HG03354 (cell line): ENCODE measurements at regions not wholly inside any gene's neighbourhood (a gene's known extent, or its start where the extent isn't known, plus 50 kb on each side); places are given as distances from the start of the nearest gene placed in this dataset.

Source experiments
- ATAC-seq: cut with Tn5 transposase; IDR thresholded peaks from one replicate; pipeline ENCODE4 v1.9.1; 2021; ENCODE audit warnings: mild to moderate bottlenecking; ENCODE audit not compliant: unreplicated experiment, poor library complexity, severe bottlenecking

GRCh38 chr5:88425124-88425523 lies 156.5 kb upstream of the TMEM161B start:
- no peak for ATAC-seq

DNA sequence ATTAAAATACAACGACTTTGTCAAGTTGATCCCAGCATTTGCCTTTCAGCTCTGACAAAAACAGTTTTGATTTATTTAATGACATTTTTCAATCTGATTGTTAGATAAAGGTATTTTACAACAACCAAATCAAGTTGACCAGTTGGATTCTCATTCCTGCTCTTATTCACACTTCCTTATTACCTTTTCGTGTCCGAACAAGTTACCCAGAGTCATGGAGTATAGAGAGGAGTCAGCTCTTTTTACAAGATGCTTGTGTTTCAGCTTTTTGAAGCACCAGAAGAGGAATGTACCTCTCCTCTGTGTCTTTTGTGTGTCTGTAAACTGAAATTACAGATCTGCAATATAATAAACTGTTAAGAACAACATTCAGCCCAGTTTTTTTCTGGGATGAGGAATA lies 151.3 kb upstream of the TMEM161B start:
- ATAC-seq = no peak

- ATAC-seq = no peak
Observed at GRCh38 chr5:88407341-88407740, 138.7 kb upstream of the TMEM161B start.

- no peak for ATAC-seq
Observed at GRCh38 chr5:88405783-88406182, 137.1 kb upstream of the TMEM161B start.

- ATAC-seq = no peak
Observed at GRCh38 chr5:88404405-88404804, 135.8 kb upstream of the TMEM161B start.

DNA sequence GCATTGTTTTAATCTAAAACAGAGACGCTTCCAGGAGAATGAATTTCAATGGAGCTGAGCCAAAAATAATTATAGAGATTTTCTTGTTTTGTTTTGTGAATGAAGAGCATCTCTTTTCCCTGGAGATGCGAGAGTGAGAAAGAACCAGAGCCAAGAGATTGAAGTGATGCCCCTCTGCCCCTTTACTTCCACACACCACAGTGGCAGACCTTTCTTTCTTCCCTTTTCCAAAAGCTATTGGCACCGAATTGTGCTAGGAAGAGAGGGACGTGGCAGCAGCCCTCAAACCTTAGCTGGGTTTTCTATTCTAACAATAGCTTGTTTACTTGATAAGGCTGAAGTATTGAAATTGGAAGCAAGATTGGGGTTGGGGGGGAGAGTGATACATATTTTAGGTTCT lies 133.0 kb upstream of the TMEM161B start:
- ATAC-seq = no peak

DNA sequence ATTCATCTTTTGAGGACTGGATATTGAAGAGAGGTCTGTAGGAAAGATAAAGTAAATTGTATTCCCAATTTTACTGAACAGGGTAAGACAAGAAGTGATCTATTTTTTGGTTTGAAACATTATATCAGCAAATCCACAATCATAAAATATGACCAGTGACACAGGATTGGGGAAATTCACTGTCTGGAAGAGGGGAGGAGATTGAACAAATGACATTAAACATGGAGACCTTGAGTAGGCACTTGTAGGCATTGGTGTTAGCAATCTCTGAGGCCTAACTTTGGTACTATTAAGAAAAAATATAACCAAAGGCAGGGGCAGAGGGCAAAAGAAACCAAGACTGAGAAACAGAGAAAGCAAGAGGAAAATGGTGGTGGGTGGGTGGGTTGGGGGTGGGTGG lies 132.6 kb upstream of the TMEM161B start:
- ATAC-seq = no peak

DNA sequence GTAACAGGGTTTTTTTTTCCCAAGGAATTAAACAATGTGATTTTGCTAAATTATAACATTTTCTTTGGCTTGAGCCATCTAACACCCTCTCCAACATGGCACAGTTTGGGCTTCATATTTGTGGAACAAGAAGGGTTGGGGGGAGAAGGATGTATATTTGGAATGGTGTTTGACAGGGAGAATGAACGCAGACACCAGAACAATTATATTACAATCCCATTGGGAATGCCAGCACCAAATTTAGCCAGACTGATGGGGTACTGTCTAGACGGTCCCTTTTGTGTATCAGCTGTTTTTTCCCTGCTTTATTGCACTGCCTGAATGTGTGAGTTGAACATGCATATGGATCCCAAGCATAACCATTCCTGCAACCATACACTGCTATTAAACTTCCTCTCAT lies 130.9 kb upstream of the TMEM161B start:
- no peak for ATAC-seq

GRCh38 chr5:88398316-88398715 lies 129.7 kb upstream of the TMEM161B start:
- ATAC-seq = no peak

DNA sequence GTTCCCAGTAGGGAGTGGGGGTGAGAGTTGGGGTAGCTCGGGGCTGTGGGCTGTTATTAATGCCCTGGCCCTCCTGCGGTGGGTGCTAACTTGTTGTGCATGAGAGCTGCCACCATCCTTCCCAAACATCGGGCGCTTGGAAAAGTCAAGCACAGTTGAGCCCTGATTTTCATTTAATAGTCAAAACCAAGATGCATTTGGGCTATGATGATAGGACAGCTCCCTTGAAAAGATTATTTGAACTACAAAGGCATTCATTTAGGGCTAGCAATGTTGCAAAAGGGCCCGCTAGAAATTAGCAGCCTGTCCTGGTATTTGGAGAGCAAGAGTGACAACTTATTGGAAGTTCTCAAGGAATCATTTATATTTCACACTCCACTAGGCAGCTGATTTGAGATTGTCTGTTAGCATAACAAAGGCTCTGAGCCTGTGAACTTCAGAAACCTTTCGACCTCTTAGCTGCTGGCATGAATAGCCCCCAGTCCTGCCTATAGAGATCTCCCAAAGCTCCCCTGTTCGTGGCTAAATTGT lies 128.2 kb upstream of the TMEM161B start:
- no peak for ATAC-seq

- ATAC-seq = no peak
Observed at GRCh38 chr5:88396000-88396535, 127.4 kb upstream of the TMEM161B start.

- ATAC-seq = no peak
Observed at GRCh38 chr5:88395264-88395663, 126.6 kb upstream of the TMEM161B start.

- ATAC-seq = no peak
Observed at GRCh38 chr5:88394536-88395175, 126.0 kb upstream of the TMEM161B start.

DNA sequence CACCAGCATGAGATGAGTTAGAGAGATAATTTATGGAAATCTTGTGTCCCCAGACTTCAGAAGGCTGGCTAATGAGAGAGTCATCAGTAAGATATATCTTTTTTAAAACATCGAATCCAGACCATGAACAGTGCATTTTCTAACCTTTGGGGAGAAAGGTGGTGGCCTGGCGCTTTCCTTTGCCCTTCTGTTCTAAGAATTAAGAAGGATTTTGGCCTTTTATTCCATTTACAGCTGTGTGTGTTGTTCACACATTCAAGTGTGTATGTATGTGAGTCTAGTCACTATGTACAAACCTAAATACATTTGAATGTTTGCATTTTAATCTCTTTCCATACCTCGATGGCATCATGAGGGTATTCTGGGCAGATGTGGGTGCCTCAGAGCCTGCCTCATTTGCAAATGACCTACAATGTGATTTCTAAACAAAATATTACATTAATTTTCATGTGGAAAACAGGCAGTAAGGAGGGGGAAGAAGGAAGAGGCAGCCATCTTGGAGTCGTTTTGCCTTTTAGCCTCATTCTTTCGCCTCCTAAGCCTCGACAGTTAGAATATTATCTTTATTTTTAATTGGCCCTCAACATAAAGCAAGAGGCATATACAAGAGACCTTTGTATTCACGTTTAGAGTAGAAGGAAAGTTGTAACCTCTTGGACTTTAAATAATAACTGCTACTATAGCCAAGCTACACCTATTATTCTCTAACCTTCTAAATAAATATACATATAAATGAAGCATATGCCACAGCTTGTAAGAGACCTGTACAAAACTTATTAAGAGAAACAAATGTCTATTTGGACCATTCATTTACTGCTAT lies 125.3 kb upstream of the TMEM161B start:
- no peak for ATAC-seq

DNA sequence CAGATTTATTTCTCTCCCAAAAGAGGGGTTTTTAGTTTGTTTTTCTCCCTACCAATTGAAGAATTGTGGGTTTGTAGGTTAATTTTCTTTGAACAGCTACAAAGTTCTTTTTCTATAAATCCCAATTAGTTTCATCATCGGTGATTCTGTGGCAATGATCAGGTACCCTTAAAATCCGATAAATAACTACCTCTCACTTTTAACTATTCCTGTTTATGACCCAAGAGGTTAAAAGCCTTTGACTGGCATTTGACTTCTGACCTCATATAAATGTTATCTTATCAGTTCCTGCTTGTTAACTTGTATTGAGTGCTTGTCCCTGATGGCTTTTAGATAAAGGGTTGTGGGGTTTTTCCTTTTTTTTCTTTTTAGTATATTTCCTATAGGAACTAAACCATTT lies 124.4 kb upstream of the TMEM161B start:
- no peak for ATAC-seq

GRCh38 chr5:88391991-88392390 lies 123.3 kb upstream of the TMEM161B start:
- no peak for ATAC-seq

DNA sequence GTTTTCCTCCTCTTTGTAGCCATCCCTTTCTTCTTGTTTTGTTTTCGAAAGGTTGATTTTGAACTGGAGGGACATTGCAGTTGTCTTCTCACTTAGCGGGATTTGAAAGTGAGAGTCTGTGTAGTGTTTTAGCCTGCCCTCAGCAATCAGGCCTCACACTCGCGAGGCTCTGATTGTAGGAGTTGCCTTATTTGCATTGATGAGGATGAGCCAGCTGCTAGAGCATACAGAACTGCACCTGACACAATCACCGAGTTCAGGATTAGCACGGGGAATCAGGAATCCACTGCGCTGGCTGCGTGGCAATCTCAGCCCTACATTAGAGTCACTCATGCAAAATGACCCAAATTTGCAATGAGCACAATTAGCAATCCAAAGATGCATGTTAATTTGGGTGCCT lies 122.5 kb upstream of the TMEM161B start:
- no peak for ATAC-seq

GRCh38 chr5:88390481-88390880 lies 121.8 kb upstream of the TMEM161B start:
- no peak for ATAC-seq

- ATAC-seq = no peak
Observed at GRCh38 chr5:88390096-88390441, 121.4 kb upstream of the TMEM161B start.

DNA sequence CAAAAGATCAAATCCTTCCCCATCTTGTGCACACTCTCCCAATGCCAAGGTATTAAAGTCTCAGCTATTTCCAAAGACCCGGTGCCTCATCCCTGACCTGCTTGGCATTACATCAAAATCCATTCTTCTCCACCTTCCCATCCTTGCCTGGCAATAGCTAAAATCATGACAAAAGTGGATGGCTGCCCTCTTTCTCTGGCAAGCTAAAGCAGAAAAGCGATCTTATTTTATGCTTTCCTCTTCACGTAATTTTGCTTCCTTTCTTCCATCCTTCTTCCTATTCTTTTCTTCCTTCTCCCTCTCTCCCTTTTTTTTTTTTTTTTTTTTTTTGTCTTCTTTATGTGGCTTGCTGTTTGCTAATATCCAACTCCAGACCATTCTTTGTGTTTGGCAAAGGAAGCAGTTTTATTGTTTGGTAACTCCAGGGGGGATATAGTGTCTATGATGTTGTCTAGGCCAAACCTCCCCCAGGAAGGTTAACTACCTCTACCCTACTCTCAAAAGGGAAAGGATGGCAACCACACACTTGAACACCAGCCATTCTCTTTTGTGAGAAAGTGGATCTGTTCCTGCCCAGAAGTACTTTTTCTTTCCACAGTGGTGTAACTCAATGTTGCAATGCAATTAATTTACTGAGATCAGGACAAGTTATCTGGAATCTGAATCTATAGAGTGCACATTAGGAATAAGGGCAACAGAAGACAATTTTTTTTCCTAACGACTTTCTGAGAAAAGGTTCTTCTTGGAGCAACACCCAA lies 120.9 kb upstream of the TMEM161B start:
- ATAC-seq = no peak
